Stimulated activated CD4-positive, alpha-beta T cell treated with anti-CD3 and anti-CD28 coated beads, Interleukin-15, amount 100 ng/mL, for 48 hours (primary cell): ENCODE measurements at regions not wholly inside any gene's neighbourhood (a gene's known extent, or its start where the extent isn't known, plus 50 kb on each side); places are given as distances from the start of the nearest gene placed in this dataset.
"Not testable (repeated sequence)": the region's sequence is repeated elsewhere in the genome, so short reads cannot be mapped to it uniquely, and the experiment has no call there.

Experiments
- DNase-seq, 2 donors: peaks; one replicate each; pipeline ENCODE4 v3.0.0-alpha.2; 2020; ENCODE audit warnings: low read depth in 2 of 2

DNA sequence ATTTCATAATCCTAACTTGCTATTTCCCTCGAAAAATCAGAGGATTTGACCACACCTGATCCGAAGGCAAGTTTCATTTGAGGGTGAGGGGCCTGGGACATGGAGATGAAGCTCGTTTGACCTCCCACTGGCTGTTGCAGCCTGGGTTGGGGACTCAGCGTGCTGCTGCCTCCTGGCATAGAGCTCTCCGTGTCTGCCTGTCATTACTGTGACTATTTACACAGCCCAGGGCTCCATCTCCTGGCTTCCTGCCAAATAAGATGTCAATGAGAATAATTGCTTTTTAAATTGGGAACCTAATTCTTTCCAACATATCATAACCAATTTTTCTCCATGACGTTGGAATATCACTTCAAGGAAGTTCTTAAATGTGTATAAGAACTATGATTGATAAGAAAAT is 139.3 kb upstream of the COBL start:
- DNase-seq, result no peak

DNA sequence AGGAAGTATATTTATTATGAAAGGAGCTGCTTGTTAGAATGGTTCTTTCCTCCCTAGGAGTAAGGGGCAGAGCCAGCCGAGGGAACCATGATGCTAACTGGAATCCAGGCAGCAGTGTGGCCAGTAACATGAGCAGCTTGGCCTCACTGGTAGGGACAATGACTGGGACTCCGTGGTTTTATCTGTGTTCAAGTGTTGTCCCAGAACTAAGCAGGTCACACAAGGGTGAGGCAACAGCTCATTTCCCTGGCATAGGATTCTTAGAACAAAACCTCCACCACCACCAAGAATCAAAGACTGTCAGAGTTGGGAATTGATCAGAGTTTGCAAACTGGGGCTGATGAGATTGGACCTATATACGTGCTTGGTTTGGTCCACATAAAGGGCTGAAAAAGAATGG is 138.9 kb upstream of the COBL start:
- DNase-seq, result no peak

DNA sequence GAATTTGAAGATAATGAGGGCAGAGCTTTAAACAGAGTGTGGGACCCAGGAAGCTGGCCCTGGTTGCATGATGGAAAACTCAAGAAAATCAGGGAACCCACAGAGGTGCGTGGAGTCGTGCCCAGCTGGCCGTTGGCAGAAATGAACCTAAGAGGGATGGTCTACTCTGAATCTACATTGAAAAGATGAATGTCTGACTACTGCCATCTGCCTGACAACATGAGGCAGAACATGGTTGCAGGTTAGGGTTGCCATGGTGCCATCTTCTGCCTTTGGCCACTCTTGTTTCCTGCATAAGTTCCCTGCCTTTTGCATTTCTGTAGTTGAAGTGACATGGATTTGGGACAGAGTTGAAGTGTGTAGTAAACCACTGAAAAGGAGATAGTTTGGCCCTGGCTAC is 138.5 kb upstream of the COBL start:
- DNase-seq, result no peak

DNA sequence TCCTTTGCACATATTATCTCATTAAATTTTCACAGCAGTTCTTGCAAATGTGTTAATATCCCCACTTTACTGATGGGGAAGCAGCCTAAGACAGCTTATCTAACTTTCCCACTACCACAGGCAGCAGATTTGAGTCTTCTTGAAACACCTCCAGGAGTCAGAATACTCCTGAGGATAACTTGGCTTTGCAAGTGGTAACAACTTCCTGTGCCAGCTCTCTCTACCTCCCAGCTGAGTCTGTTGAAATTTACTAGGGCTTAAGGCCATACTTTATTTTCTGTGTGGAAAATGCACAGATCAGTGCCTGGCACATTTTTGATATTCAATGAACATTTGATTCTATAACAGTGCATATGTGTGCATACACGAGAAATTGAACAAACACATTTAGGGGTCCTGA is 136.1 kb upstream of the COBL start:
- DNase-seq, result no peak

DNA sequence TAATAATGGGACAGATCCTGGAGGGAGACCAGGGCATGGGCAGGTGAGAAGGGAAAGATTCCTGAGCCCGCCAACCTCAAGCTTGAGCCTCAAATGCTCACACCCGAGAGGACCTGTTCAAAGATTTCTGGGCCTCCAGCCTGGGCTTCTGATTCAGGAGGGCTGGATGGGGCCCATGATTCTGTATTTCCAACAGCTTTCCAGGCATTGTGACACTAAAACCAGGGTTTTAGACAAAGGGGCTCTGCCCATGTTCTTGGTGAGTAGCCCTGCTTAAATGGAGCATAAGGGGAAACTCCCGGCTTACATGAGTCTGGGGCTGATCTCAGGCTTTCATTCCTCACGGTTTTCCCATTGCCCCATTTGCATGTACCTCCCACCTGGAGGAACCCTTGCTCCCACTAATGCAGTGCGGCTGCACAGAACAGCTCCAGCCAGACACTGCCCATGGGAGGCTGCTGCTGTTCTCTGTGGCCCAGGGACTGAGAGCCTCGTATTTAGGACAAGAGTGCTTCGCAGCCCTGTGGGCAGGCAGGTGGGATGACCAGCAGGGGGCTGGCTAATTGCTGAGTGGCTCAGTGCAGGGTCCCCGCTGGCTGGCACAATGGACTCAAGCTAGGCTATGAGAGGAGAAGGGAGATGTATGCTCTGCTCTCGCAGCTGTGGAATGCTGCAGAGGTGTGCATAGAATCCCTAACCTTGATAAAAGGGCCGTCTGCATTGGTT is 135.3 kb upstream of the COBL start:
- no peak for DNase-seq

GRCh38 chr7:51450541-51450940 is 133.9 kb upstream of the COBL start:
- DNase-seq, result no peak

- no peak for DNase-seq
Measured at GRCh38 chr7:51446785-51447184, 130.2 kb upstream of the COBL start.

DNA sequence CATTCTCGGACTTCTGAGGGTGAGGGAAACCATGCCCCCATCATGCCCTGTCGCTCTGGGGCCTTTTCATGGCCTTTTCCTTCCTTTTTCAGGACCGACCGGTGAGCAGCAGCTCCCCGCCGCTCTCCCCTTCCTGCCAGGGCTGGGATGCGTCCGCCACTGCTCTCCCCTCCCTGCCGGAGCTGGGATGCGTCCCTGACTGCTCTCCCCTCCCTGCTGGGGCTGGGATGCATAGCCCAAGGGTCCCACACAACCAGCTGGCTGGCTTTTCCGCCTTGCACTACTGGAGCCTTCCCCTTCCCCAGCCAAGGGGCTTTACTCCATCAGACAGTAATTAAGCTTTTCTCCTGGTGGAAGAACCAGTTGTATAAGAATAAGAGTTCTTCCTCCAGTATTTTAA is 129.7 kb upstream of the COBL start:
- no peak for DNase-seq

GRCh38 chr7:51444936-51445335 is 128.3 kb upstream of the COBL start:
- no peak for DNase-seq

- DNase-seq, result peak; percentile 4 to 22
Measured at GRCh38 chr7:51430480-51431086, 114.0 kb upstream of the COBL start.

- DNase-seq, result no peak
Measured at GRCh38 chr7:51428217-51428887, 111.7 kb upstream of the COBL start.

GRCh38 chr7:51426163-51426562 is 109.6 kb upstream of the COBL start:
- DNase-seq, result no peak

DNA sequence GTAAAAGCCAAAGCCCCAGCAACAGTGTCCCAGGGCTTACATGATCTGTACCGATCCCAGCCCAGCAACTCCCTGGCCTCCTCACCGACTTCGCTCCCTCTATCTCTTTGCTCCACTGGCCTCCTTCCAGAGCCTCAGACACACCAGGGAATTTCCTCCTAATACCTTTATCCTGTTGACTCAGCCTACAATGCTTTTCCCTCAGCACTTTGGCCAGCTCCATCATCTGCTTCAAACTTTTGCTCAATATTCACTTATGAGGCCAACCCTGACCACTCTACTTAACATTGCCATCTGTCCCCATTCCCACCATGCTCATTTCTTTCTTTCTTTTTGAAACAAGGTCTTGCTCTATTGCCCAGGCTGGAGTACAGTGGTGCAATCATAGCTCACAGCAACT is 93.3 kb upstream of the COBL start:
- not testable (repeated sequence) for DNase-seq

DNA sequence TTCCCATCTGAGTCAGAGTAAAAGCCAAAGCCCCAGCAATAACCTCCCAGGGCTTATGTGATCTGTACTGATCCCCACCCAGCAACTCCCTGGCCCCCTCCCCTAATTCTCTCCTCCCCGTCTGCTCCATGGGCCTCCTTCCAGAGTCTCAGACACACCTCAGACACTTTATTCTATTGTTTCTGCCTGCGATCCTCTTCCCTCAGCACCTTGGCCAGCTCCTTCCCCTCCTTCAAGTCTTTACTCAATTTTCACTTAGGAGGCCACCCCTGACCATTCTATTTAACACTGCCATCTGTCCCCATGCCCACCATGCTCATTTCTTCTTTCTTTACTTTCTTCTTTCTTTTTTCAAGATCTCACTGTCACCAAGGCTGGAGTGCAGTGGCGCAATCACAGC is 81.0 kb upstream of the COBL start:
- not testable (repeated sequence) for DNase-seq

DNA sequence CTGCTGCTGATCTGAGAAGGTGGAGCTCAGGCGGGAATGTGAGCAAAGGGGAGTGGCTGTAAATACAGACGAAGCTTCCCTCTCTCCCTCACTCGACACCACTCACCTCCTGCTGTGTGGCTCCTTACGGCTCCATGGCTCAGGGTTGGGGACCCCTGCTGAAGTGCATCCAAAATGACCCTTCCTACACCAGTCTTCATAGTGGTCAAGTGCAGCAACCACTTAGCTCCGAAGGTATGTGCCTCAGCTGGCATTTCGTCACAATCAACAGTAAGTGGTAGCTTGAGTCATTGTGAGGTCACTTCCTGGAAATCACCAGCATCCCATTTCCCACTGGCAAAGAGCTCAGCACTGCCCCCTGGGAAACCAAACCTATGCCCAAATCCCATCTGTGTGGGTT is 76.4 kb upstream of the COBL start:
- not testable (repeated sequence) for DNase-seq

DNA sequence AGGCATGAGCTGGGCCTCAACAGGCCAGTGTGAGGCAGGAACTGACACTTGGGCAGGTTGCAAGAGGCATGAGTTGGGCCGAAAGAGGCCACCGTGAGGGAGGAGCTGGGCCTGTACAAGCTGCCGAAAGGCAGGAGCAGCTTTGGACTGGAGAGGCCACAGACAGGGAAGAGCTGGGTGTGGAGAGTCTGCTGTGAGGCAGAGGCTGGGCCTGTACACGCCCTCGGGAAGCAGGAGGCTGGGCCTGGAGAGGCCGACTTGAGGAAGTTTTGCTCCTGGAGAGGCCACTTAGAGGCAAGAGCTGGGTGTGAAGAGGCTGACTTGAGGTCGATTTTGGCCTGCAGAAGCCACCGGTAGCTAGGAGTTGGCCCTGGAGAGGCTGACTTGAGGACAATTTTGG is 73.3 kb upstream of the COBL start:
- DNase-seq, result not testable (repeated sequence)

- not testable (repeated sequence) for DNase-seq
Measured at GRCh38 chr7:51389216-51389812, 72.7 kb upstream of the COBL start.

DNA sequence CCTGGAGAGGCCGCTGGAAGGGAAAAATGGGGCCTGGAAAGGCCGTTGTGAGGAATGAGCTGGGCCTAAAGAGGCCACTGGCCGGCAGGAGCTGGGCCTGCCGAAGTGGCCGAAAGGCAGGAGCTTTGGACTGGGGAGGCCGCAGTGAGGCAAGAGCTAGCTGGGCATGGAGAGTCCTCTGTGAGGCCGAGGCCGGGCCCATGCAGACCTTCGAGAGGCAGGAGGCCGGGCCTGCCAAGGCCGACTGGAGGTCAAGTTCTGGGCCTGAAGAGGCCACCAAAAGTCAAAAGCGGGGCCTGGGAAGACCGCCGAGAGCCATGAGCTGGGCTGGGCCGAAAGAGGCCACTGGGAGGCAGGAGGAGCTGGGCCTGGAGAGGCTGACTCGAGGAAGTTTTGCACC is 71.6 kb upstream of the COBL start:
- DNase-seq, result not testable (repeated sequence)

DNA sequence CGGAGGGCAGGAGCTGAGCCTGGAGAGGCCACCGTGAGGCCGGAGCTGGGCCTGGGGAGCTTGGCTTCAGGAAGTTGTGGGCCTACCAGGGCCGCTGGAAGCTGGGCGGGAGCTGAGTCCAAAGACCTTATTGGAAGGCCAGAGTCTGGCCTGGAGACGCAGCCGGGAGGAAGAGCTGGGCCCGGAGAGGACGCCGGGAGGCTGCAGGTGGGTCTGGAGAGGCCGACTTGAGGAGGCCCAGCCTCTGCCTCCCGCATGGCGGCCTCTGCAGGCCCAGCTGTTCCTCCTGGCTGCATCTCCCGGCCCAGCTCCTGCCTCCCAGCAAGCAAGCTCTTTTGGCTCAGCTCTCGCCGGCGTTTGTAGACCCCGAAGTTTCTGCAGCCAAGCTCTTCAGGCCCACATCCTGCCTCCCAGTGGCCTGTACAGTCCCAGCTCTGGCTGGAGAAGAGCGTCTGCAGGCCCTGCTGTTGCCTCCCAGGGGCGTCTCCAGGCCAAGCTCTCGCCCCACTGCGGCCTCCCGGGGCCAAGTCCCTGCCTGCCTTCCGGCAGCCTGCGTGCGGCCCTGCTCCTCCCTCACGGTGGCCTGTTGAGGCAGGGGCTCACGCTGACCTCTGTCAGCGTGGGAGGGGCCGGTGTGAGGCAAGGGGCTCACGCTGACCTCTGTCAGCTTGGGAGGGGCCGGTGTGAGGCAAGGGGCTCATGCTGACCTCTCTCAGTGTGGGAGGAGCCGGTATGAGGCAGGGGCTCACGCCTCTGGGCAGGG is 70.4 kb upstream of the COBL start:
- DNase-seq, result not testable (repeated sequence)

GRCh38 chr7:51386184-51386583 is 69.6 kb upstream of the COBL start:
- not testable (repeated sequence) for DNase-seq

GRCh38 chr7:51382243-51382642 is 65.6 kb upstream of the COBL start:
- DNase-seq, result not testable (repeated sequence)
